ENCODE measurements at regions not wholly inside any gene's neighbourhood (a gene's known extent, or its start where the extent isn't known, plus 50 kb on each side); places are given as distances from the start of the nearest gene placed in this dataset.

- TF ChIP-seq CTCF (IDR thresholded peaks at IDR 0.05) = no peak
- no peak for TF ChIP-seq ZFX (IDR thresholded peaks at IDR 0.05; ENCODE audit: borderline replicate concordance)
Observed at GRCh38 chr4:177047851-177048174, 255.1 kb upstream of the VEGFC start.
